ENCODE measurements at regions not wholly inside any gene's neighbourhood (a gene's known extent, or its start where the extent isn't known, plus 50 kb on each side); places are given as distances from the start of the nearest gene placed in this dataset.
A peak's percentile ranks its signal among the peaks of the same experiment; 100 is the strongest.

GRCh38 chr20:48105526-48105925 is 320.2 kb upstream of the SULF2 start:
- Histone ChIP-seq H3K27me3 (no peaks in the 10 kb centered on the region), H3K27ac (no peak overlapping the region), H3K4me1 (peaks cover 0 to 6% of the 10 kb centered on the region in 2 donors), H3K36me3 (no peaks in the 10 kb centered on the region), H3K9me3 (no peaks in the 10 kb centered on the region), H3K4me3 (no peak overlapping the region)
- TF ChIP-seq CTCF (IDR thresholded peaks at IDR 0.05) (no peak), POLR2A (IDR thresholded peaks at IDR 0.05) (no peak)
- intact Hi-C loops (cut with DNase I; ENCODE audit: low total_unique reads), result no loop called here
- DNase-seq, result no peak

- Histone ChIP-seq H3K9me3 (no peaks in the 10 kb centered on the region), H3K4me1 (peaks cover 0 to 6% of the 10 kb centered on the region in 2 donors), H3K27ac (no peak overlapping the region), H3K4me3 (no peak overlapping the region), H3K27me3 (no peaks in the 10 kb centered on the region), H3K36me3 (no peaks in the 10 kb centered on the region)
- TF ChIP-seq CTCF (IDR thresholded peaks at IDR 0.05), result no peak
- no peak for TF ChIP-seq POLR2A (IDR thresholded peaks at IDR 0.05)
- no peak for DNase-seq
- intact Hi-C loops (cut with DNase I; ENCODE audit: low total_unique reads), result no loop called here
Observed at GRCh38 chr20:48102931-48103660, 317.8 kb upstream of the SULF2 start.

GRCh38 chr20:48102076-48102787 is 317.0 kb upstream of the SULF2 start:
- no peak overlapping the region for H3K27ac ChIP-seq
- no peaks in the 10 kb centered on the region for H3K27me3 ChIP-seq
- TF ChIP-seq POLR2A (IDR thresholded peaks at IDR 0.05) (no peak), CTCF (IDR thresholded peaks at IDR 0.05) (no peak)
- intact Hi-C loops (cut with DNase I; ENCODE audit: low total_unique reads), result no loop called here
- H3K4me1 ChIP-seq, result peaks cover 0 to 6% of the 10 kb centered on the region in 2 donors
- DNase-seq, result no peak
- no peak overlapping the region for H3K4me3 ChIP-seq
- H3K9me3 ChIP-seq, result no peaks in the 10 kb centered on the region
- H3K36me3 ChIP-seq, result no peaks in the 10 kb centered on the region

GRCh38 chr20:48100483-48100882 is 315.2 kb upstream of the SULF2 start:
- DNase-seq, result no peak
- no peaks in the 10 kb centered on the region for H3K36me3 ChIP-seq
- H3K27ac ChIP-seq, result no peak overlapping the region
- H3K9me3 ChIP-seq, result no peaks in the 10 kb centered on the region
- no peak for TF ChIP-seq CTCF (IDR thresholded peaks at IDR 0.05)
- no peak for TF ChIP-seq POLR2A (IDR thresholded peaks at IDR 0.05)
- peaks cover 0 to 6% of the 10 kb centered on the region in 2 donors for H3K4me1 ChIP-seq
- H3K27me3 ChIP-seq, result no peaks in the 10 kb centered on the region
- intact Hi-C loops (cut with DNase I; ENCODE audit: low total_unique reads), result no loop called here
- H3K4me3 ChIP-seq, result no peak overlapping the region

- Histone ChIP-seq H3K4me3 (no peak overlapping the region), H3K27ac (peak overlapping the region; percentile 81), H3K36me3 (no peaks in the 10 kb centered on the region), H3K27me3 (no peaks in the 10 kb centered on the region), H3K4me1 (peaks cover 0 to 6% of the 10 kb centered on the region in 2 donors), H3K9me3 (no peaks in the 10 kb centered on the region)
- no peak for DNase-seq
- intact Hi-C loops (cut with DNase I; ENCODE audit: low total_unique reads), result no loop called here
- TF ChIP-seq CTCF (IDR thresholded peaks at IDR 0.05), result no peak
- no peak for TF ChIP-seq POLR2A (IDR thresholded peaks at IDR 0.05)
Observed at GRCh38 chr20:48098866-48099265, 313.6 kb upstream of the SULF2 start.
